Embryonic facial prominence (tissue), 1 donor: ENCODE measurements at regions not wholly inside any gene's neighbourhood (a gene's known extent, or its start where the extent isn't known, plus 50 kb on each side); places are given as distances from the start of the nearest gene placed in this dataset.

Experiments
- DNase-seq: peaks from one replicate; pipeline ENCODE4 v3.0.0-alpha.2; 2016; ENCODE audit errors: extremely low spot score

DNA sequence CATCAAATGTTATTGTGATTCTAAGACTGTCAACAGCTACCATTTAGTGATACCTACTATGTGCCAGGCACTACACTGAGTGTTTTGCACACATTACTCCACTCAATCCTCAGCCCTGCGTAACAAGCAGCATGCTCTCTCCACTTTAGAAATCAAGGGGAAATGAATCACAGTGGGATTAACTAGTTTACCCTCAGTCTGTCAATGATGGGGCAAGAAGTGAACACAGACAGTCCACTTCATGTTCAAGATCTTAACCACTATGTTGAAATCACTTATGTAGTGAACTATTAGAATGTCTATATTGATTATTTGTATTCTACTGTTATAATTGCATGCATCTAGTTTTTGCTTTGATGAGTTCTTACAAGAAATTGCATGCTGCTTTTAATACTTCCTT, 165.3 kb downstream of the LTN1 start:
- DNase-seq, result no peak

DNA sequence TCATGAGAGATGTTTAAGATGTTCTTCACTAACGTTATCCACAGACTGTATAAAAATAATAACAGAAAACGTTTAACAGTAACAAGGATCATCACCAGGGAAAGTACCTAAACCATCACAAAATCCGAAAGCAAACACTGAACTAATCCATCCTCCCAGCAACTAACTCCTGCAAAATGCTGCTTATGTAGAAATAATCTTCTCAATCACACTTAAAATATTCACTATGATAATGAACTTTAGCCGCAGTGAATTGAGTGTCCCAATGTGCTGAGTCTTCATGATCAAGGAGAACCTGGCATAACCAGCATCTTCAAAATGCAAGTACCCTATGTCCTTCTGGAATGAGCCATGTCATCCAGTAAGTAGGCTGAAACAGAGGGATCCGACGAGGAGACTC, 166.1 kb downstream of the LTN1 start:
- no peak for DNase-seq

DNA sequence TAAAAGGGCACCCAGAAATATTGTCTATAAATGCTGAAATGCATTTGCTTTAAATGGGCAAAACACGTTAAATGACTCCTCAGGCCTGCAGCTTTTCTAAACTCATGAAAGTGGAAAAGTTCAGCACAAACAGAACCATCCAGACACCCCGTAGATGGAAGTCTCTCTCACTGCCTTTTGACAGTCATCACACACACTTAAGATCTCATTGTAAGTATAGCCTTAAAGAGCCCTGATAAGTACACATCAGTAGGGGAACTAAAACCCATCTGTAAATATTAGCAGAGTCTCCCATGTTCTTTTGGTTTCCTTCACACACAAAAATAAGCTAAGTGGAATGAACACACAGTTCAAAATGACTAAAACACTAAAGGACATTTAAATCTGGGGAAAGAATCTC, 166.7 kb downstream of the LTN1 start:
- no peak for DNase-seq

DNA sequence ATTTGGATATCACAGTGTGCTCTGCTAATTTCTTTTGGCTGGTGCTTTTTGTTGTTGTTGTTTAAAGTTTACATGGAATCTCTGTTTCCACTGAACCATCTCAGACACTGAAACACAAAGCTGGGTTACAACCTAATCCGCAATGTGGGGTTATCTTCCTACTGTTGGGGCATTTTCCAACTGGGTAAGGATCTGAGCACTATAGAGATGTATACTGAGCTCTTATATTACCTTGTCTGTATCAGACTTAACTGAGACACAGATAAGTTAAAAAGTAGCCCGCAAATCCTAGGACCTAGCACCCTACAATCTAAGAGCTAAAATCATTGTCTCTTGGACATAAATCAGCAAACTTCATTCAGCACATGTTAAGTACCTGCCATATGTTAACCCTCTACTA, 169.2 kb downstream of the LTN1 start:
- DNase-seq, result no peak

DNA sequence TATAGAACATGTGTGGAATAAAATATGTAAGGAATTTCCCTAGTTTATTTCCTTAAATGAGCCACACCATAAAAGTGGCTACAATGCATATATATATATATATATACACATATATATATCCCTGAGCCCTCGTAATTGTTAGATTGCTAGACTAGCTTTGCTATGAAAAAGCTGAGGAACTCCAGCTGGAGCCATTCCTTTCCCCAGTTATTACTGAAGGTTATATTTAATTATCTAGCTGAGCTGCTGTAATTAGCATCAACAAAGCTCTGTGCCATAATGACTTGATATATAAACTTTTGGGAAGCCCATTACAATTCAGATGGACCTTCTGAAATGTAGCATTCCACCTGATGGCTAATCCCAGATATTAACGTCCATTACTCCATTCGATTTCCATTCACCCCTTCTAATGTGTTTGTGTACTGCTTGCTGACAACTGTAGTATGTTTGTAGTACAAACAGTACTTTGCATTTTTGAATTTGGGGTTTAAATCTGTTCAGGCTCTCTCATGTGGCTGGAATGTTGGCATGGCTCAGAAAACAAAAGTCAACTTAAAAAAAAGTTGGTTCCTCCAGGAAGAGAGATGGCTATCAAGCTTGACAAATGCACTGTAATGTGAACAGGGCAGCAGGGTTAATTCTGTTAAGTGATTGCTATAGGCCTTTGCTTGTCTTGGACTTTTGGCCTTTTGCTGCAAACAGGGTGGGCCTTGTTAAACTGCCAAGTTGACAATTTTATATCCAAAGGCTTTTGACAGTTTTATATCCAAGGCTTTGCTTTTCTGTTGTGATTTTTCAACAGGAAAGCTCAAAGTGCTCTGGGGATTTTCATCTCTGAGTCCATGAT, 170.0 kb downstream of the LTN1 start:
- peak; percentile 18 for DNase-seq

DNA sequence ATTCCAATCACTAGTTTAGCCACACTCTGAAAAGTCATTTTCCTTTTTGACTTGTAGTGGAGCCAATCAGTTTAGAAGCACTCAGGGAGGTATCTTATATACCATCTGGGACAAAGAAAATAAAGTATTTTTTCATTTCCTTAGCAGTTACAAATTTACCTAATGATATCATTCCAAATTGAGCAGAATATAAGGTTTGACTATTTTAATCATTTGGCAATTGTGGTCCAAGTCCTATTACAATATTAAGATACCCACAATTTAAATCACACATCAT, 170.6 kb downstream of the LTN1 start:
- no peak for DNase-seq

DNA sequence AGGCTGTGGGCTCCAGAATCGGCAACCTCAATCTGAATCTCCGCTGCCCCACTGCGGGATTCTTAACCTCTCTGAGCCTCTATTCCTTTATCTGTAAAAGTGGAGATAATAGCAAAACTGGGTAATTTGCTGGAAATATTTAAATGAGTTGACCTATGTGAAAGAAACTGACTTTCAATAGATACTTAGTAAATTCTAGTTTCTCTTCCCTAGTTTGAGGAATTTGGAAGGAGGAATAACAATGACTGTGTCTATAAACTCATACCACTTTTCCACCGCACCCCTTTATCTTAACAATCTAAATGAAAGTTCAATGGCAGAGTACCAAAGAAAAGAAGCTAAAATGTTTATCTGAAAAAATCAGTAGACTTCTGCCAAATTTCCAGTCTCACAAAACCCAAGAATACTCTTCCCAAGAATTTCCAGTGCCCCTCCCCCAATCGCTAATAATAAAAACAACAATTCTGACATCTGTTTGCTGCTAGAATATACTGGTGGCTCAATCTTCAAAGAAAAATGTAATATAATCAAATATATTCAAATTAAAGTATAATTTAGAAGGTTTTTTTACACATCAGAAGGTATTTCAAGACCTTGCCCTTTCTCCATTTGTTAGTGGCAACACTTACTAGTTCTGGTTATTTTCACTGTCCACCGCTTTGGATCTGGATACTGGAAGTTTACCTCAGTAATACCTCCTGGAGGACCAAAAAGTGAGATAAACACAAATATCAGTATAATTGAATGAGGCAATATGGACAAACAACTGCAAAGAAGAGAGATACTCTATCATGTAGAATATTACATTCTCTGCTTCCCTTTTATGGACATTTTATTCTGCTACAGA, 171.2 kb downstream of the LTN1 start:
- no peak for DNase-seq

DNA sequence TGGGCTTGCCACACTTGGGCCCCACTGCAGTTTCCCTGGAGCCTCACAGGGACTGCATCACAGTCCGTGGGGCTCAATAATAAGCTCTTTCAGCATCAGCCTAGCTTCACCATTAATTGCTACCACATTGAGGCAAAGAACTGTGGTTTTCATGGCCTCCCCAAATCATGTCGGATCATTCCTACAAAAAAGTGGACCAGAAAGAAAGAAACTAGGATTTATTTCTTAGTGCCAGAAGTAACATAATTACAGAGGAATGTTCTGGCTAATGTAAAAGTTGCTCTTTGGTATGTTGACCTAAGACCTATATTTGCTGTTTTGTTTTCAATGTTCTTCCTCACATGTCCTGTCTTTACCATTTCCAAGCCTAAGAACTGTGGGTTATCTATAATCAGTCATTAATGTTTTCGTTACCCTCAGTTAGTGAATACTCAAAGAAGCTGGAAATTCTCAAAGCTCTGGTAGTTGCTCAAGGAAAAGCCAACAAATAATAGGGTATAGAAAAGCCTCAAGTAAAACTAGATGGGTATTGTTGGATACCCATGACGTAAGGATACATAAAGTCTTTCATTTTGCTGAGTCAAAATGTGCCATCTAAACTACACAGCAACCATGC, 173.9 kb downstream of the LTN1 start:
- DNase-seq, result no peak

DNA sequence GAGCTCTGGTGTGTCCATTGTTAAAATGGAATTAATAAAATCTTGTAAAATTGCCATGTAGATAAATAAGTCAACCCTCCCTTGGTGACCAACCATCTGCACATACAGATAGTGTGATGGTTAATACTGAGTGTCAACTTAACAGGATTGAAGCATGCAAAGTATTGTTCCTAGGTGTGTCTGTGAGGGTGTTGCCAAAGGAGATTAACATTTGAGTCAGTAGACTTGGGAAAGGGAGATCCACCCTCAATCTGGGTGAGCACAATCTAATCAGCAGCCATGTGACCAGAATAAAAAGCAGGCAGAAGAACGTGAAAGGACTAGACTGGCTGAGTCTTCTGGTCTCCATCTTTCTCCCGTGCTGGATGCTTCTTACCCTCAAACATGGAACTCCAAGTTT, 174.8 kb downstream of the LTN1 start:
- DNase-seq, result no peak

DNA sequence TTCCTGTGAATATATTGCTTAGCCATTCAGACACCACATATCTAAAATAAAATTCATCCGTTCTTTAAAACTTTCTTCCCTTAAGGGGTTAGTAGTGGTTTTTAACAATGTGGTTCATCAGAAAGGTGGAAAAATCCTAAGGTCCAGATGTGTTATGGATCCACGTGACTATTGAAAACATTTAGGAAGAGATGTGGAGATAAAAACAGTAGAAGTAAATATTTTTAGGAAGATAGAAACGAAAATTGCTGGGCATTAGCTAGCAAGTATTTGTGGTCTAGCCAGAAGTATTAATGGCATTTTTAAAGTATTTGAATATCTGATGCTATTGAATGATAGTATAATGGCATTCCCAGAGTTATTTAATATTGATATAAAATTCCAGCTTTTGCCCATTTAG, 180.8 kb downstream of the LTN1 start:
- no peak for DNase-seq

DNA sequence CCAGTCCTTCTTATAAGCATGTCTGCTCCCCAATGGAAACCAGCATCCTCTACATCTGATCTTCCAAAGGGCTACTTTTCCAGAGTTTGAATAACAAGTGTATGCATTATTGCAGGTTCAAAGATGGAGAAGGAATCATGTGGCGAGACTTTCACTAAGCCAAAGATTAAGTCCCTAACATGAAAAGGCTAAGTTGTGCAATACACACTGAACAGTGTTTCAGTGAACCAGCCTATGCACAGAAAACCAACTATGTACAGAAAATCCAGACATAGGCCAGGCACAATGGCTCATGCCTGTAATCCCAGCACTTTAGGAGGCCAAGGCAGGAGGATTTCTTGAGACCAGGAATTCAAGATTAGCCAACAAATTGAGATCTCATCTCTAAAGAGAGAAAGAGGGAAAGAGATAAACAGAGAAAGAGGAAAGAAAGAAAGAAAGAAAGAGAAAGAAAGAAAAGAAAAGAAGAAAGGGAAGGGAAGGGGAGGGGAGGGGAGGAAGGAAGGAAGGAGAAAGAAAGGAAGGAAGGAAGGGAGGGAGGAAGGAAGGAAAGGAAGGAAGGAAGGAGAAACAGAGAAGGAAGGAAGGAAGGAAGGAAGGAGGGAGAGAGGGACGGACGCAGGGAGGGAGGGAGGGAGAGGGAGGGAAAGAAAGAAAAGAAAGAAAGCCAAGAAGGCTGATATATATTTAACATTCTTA, 181.7 kb downstream of the LTN1 start:
- DNase-seq, result no peak

DNA sequence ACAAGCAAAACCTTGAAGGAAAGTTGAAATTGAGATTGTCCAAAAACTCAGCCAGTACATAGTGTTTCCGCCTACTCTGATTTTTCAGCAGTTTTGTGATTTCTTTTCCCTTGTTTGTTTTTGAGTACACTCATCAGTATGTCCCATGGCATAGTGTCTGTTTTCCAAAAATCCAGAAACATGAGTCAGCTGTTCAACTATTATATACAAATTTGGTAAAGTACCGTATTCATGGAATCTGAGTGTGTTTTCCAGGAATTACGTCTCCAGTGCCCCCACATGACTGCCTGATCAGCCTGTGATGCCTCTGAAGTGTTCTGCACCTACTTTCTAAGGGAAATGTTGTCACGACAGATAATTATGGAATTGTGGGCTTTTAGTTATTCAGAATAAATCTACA, 186.8 kb downstream of the LTN1 start:
- DNase-seq, result no peak

DNA sequence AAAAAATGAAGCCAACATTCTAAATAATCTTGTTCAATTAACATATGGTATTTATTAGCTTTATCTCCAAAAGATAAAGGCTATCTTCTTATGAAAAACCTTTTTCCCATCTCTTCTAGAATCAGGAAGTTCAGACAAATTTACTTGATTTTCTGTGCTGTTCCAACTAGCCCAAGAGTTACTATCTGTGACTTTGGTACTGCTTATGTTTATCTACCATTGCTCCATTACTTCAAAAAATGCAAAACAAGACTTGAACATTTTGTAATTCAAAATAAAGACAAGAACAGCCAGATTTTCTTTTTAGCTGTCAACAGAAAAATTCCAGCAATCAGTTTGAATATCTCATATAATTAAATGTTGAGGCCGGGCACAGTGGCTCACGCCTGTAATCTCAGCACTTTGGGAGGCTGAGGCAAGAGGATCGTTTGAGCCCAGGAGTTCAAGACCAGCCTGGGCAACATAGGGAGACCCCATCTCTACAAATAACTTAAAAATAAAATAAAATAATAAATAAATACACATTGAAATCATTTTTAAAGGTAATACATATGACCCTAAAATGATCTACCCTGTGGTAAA, 188.5 kb downstream of the LTN1 start:
- no peak for DNase-seq

DNA sequence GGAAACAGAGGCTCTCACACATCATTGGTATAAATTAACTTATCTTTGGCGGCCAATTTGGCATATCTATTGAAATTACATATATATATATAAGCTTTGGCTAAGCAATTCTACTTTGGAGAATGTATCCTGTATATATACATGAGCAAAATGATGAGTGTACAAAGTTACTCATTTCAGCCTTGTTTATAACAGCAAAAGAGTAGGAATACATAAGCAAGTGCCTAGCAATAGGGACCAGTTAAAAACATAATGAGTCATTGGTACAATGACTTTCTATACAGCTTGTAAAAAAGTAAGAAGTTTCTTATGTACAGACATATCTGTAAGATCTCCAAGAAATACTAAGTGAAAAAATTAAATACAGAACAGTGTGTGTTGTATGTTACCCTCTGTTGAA, 190.8 kb downstream of the LTN1 start:
- DNase-seq, result no peak

DNA sequence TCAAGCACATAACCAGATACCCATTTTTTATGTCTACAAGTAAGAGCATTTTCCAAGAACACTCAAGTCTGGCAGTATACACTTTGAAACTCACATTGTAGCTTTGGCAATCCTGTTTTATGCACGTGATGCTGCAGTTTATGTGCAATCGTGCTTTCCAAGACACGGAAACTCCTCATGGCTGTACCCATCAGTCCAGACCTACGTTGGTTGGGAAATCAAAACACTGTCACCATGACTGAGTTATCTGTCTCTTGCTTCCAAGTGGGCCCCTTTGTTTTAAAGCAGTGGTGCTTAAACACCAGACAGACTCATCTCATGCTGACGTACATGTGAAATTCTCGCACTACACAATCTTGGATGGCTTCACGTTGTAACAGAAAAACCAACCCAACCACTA, 192.8 kb downstream of the LTN1 start:
- DNase-seq, result no peak

DNA sequence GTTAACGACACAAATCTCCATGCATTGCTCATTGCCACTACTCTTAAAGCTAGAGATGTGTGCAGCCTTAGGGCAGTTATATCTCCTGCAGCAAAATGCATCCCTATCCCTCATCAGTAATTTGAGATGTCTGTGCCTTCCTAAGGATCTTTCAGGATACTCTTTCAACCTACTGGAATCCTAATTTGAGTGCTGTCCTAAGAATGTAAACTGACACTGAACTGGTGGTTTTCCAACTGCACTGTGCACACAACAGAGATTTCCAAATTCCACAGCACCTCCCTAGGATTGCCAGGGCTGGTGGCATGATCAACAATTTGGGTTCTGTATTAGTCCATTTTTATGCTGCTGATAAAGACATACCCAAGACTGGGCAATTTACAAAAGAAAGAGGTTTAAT, 193.9 kb downstream of the LTN1 start:
- DNase-seq, result no peak

DNA sequence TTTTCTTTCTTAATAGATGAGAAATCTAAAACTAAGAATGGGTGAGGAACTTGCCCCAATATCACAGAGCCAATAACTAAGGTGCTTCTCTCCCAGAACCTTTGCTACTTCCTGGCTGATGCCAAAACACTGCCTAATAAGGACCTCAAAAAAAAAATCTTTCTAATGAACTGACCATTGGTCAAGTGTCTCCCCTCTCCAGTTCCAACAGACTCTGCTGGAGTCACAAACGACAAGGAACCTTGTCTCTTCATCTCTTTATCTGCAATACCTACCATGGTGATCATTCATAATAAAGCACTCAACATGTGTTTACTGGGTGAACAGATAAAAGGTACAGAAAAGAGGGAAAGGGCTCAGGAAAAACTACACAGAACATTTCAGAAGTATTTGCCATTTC, 197.4 kb downstream of the LTN1 start:
- DNase-seq, result no peak

DNA sequence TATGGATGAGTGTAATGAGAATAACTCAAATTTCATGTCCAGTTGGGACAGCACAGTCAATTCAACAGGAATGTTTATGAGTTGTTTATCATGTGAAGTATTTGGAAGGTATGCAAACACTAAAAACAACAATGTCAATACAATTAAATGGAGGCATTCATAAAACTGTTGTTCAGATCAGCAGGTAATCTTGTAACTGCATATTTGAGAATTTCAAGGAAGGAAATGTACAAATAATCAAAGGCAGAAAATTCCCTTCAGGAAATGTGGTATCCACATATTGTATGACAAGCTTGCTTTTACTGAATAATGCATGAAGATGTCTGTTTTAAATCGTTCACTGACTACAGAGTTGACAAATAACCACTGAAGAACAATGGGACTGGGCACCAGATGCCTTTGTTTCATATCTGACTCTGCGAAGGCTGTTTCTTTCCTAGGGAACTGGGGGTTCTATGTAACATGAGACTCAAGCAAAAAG, 198.3 kb downstream of the LTN1 start:
- DNase-seq, result no peak

DNA sequence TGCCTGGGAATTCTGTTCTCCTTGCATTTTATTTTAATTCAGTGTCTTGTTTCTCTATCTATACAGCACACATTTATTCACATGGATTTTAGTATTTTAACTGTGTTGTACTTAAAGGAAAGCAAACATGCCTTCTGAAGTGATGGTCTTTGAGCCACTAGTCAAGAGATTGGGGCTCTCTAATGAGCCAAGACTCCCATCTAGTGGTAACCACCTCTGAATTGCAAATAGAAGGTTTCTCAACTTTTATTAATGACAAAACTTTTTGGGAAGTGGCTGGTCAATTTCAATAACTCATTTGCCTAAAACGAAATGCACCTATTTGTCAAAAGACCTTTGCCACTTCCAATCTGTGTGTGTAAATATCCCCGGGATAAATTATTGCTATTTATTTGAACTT, 199.6 kb downstream of the LTN1 start:
- no peak for DNase-seq

DNA sequence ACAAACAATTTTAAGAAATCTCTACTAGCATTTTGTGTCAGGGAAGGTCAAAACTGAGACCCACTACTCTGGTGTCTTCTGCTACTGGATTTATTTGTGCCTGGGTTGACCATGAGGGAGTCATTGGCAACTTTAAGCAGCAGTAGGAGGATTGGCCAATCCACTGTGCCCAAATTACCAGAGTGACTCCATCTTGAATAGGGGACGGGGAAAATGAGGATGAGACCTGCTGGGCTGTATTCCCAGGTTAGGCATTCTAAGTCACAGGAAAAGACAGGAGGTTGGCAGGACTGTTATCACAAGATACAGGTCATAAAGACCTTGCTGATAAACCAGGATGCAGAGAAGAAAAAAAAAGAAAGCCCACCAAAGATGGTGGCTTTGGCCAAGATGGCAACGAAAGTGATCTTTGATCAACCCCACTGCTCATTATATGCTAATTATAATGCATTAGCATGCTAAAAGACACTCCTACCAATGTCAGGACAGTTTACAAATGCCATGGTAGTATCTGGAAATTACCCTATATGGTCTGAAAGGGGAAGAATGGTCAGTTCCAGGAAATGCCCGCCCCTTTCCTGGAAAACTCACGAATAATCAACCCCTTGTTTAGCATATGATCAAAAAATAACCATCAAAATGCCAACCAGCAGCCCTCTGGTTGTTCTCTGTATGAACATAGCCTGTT, 200.9 kb downstream of the LTN1 start:
- DNase-seq, result no peak

DNA sequence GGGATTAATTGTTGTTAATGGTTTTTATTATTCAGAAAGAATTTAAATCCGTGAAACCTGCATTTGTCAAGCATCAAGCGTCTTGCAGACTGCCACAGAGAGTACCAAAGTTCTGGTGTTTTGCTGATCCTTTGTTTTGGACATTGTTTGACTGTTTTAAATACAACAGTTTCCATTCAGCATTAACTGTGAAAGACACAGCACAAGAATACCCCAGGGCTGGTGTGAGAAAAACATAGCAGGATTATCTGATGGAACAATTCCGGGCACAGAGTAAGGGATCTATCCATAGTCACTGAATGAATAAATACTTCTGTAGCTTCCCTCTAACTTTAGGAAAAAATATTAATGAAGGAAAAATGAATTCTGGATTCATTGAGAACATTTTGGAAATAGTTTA, 202.3 kb downstream of the LTN1 start:
- DNase-seq, result no peak
